GM23338 (cell line): ENCODE measurements at regions not wholly inside any gene's neighbourhood (a gene's known extent, or its start where the extent isn't known, plus 50 kb on each side); places are given as distances from the start of the nearest gene placed in this dataset.

Experiments
- CREB1 ChIP-seq: fragments of 250-450 bp; sonication (Bioruptor Pico); IDR thresholded peaks from 2 replicates; pipeline ENCODE4 v1.5.0; 2020; ENCODE audit warnings: low read depth, mild to moderate bottlenecking, moderate library complexity
- CTCF ChIP-seq, 2 experiments: fragments of 200-600 bp in 1 of 2; sonication (generic) in 1 of 2; conservative IDR thresholded peaks; 2 replicates each; pipeline versions ENCODE4 v1.5.1 to v1.6.1; 2016 to 2017; ENCODE audit warnings: antibody characterized with exemption in 2 of 2, low read depth in 2 of 2, mild to moderate bottlenecking in 2 of 2, moderate library complexity in 1 of 2
- ETS1 ChIP-seq: IDR thresholded peaks from 2 replicates; pipeline ENCODE4 v1.6.1; 2016; ENCODE audit warnings: antibody characterized with exemption
- EZH2 ChIP-seq: fragments of 200-600 bp; sonication (generic); IDR thresholded peaks from one replicate; pipeline ENCODE4 v1.8.0; 2017; ENCODE audit warnings: antibody characterized with exemption, mild to moderate bottlenecking, low read depth; ENCODE audit not compliant: unreplicated experiment
- EZH2phosphoT487 ChIP-seq: fragments of 200-600 bp; sonication (generic); IDR thresholded peaks from one replicate; pipeline ENCODE4 v1.8.1; 2018; ENCODE audit warnings: antibody characterized with exemption; ENCODE audit not compliant: unreplicated experiment
- JUNB ChIP-seq: IDR thresholded peaks from one replicate; pipeline ENCODE4 v1.6.1; 2016; ENCODE audit warnings: antibody characterized with exemption; ENCODE audit not compliant: unreplicated experiment
- POLR2AphosphoS5 ChIP-seq: IDR thresholded peaks from 2 replicates; pipeline ENCODE4 v1.6.1; 2016; ENCODE audit warnings: antibody characterized with exemption, low read depth
- REST ChIP-seq: IDR thresholded peaks from one replicate; pipeline ENCODE4 v1.6.1; 2018; ENCODE audit warnings: antibody characterized with exemption; ENCODE audit not compliant: unreplicated experiment
- STAT1 ChIP-seq: IDR thresholded peaks from one replicate; pipeline ENCODE4 v1.6.1; 2016; ENCODE audit warnings: antibody characterized with exemption; ENCODE audit not compliant: unreplicated experiment

GRCh38 chr3:81242871-81243270 lies 518.6 kb downstream of the GBE1 start:
- TF ChIP-seq CTCF (conservative IDR thresholded peaks at IDR 0.05; ENCODE audit: low read depth in 2 of 2): peak in 1 of 2 experiments; percentile 41; a peak in 3 of 4 replicates
- no peak for TF ChIP-seq POLR2AphosphoS5
- TF ChIP-seq EZH2phosphoT487: no peak
- no peak for TF ChIP-seq REST
- TF ChIP-seq EZH2: no peak
- TF ChIP-seq JUNB: no peak
- TF ChIP-seq ETS1: no peak
- TF ChIP-seq STAT1: no peak
- TF ChIP-seq CREB1 (CRISPR knock-in tag): no peak
